GM21367 (cell line): ENCODE measurements at regions not wholly inside any gene's neighbourhood (a gene's known extent, or its start where the extent isn't known, plus 50 kb on each side); places are given as distances from the start of the nearest gene placed in this dataset.
A peak's percentile ranks its signal among the peaks of the same experiment; 100 is the strongest.
"Not testable (repeated sequence)": the region's sequence is repeated elsewhere in the genome, so short reads cannot be mapped to it uniquely, and the experiment has no call there.

Experiments used
- ATAC-seq: cut with Tn5 transposase; IDR thresholded peaks from one replicate; pipeline ENCODE4 v1.9.1; 2021; ENCODE audit not compliant: unreplicated experiment

DNA sequence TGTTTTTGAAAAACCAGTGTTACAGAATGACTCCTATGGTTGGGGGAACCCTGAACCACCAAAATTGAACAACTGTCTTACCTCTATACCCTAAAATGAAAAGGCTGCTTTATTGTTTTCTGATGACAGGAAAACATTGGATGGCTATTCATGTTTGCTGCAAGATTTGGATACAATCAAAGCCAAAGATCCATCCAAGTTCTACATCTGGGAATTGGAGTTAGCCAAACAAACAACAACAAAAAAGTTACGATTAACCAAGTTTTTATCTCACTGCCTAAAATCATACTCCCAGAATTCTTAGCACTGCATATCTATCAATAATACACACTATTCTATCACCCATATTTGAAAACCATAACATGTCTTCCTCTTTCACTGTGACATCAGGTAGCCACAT is 349.7 kb upstream of the SLC7A11 start:
- no peak for ATAC-seq

- ATAC-seq: no peak
These were observed 346.4 kb upstream of the SLC7A11 start for GRCh38 chr4:138588501-138588900.

DNA sequence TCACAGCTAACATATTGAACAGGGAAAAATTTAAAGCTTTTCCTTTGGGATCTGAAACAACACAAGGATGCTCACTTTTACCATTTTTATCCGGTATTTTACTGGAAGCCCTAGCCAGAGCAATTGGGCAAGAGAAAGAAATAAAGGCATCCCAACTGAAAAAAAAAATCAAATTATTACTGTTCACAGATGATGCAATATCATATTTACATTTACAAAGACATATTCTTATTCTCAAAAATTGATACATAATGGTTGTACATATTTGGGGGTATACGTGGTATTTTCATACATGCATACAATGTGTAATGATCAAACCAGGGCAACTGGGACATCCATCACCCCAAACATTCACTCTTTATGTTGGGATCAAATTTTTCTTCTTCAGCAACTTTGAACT is 337.0 kb upstream of the SLC7A11 start:
- ATAC-seq: no peak

GRCh38 chr4:138577826-138578225 is 335.7 kb upstream of the SLC7A11 start:
- not testable (repeated sequence) for ATAC-seq

DNA sequence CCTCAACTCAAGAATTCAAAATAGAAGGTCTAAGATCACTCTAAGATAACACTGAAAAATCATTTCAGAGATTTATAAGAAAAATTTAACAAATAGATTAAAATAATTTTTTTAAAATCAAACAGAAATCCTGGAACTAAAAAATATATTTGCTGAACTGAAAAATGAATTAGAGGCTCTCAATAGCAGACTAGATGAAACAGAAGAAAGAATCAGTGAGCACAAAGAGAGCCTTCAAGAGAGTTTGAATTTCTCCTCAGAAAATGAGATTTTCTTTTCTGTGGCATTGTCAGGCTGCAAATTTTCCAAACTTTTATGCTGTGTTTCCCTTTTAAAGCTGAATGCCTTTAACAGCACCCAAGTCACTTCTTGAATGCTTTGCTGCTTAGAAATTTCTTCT is 335.0 kb upstream of the SLC7A11 start:
- ATAC-seq: no peak

DNA sequence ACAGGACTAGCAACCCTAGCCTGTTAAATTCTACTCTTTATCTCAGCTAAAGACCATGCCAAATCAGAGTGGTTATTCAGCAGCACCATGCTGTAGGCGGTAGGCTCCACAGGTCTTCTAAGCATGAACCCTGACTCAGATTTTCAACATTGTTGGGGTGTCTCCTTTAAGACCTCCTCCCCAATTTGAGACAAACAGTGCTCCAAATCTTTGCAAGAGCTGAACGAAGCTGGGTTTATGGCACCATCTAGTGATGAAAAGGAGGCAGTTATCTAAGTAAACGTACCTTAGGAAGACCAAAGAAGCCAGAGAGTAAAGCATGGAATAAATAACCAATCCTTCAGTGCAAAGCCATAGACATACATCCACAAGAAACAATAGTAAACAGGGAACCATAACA is 334.5 kb upstream of the SLC7A11 start:
- no peak for ATAC-seq

DNA sequence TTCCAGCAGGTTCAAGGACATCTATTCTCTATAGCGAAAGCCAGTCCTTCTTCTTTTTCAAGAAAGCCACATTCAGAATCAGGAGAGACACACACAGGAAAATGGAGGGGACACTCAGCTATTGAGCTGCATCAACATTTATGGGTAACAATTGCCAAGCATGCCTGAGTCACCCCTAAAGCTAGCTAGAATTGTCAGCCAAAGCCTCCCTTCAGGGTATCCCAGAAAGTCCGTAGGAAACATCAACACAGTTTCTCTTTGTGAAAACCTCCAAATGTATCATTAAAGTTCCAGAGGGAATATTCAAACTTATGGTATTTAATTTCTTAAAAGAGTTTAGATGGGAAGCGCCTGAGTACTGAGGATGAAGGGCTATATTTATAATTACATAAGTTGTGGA is 331.1 kb upstream of the SLC7A11 start:
- ATAC-seq: no peak

- no peak for ATAC-seq
These were observed 329.9 kb upstream of the SLC7A11 start for GRCh38 chr4:138572007-138572406.

DNA sequence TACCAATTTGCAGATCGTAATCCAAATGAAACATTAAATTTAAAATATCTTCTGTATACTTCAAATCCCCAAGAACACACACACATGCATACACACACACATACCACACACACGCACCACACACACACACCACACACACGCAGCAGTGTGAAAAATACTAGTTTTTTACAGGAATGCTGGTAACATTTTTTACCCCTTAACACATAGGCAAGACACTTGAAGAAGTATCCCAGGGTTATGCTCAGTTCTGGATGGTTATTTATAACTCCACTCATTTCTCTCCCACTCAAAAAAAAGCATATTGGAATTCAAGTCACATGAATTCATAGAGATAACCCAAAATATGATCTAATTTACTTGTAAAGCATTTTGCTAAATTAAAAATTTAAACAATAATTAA is 325.5 kb upstream of the SLC7A11 start:
- no peak for ATAC-seq

DNA sequence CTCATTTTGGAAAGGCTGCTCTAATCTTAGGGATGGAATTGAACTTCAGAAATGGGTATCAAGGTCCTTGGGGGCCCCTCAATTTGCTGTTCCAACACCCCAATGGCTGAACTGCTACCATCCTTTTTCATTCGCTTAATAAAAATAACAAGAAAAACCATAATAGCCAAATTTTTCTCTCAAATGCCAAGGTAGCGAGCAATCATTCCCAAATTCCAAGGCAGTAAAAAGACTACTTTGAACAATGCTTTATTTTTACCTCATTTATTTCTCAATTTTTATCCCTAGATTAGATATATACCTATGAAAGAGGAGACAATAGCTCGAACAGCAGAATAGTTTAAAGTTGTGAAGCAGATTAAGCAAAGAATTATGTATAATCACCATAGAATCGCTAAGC is 323.4 kb upstream of the SLC7A11 start:
- no peak for ATAC-seq

- peak; percentile 75 for ATAC-seq
These were observed 320.4 kb upstream of the SLC7A11 start for GRCh38 chr4:138562544-138562991.

GRCh38 chr4:138561906-138562305 is 319.8 kb upstream of the SLC7A11 start:
- no peak for ATAC-seq

- no peak for ATAC-seq
These were observed 319.2 kb upstream of the SLC7A11 start for GRCh38 chr4:138561276-138561880.

GRCh38 chr4:138560448-138560847 is 318.3 kb upstream of the SLC7A11 start:
- no peak for ATAC-seq

- no peak for ATAC-seq
These were observed 316.7 kb upstream of the SLC7A11 start for GRCh38 chr4:138558886-138559285.

- ATAC-seq: peak; percentile 83
These were observed 313.4 kb upstream of the SLC7A11 start for GRCh38 chr4:138555584-138555983.

- no peak for ATAC-seq
These were observed 313.0 kb upstream of the SLC7A11 start for GRCh38 chr4:138555108-138555507.

DNA sequence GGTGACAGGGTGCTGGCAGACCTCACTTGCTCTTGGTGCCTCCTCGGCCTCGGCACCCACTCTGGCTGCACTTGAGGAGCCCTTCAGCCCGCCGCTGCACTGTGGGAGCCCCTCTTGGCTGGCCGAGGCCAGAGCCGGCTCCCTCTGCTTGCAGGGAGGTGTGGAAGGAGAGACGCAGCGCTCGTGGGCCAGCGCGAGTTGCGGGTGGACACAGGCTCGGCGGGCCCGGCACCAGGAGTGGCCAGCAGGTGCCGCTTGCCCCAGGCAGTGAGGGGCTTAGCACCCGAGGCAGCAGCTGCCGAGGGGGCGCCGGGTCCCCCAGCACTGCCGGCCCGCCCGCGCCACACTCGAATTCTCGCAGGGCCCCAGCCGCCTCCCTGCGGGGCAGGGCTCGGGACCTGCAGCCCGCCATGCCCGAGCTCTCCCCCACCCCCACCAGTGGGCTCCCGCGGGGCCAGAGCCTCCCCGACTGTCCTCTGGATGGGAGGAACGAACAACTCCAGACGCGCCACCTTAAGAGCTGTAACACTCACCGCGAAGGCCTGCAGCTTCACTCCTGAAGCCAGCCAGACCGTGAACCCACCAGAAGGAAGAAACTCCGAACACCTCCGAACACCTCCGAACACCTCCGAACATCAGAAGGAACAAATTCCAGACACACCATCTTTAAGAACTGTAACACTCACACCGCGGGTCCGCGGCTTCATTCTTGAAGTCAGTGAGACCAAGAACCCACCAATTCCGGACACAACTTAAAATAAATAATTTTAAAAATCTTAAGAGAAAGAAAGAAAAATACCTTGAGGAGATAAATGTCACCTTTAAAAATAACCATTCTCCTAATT is 311.1 kb upstream of the SLC7A11 start:
- ATAC-seq: no peak

- ATAC-seq: no peak
These were observed 300.1 kb upstream of the SLC7A11 start for GRCh38 chr4:138542191-138542776.

GRCh38 chr4:138540056-138540800 is 298.1 kb upstream of the SLC7A11 start:
- ATAC-seq: no peak

GRCh38 chr4:138538743-138539142 is 296.6 kb upstream of the SLC7A11 start:
- ATAC-seq: no peak
